Small intestine (tissue), 7 donors: ENCODE measurements at regions not wholly inside any gene's neighbourhood (a gene's known extent, or its start where the extent isn't known, plus 50 kb on each side); places are given as distances from the start of the nearest gene placed in this dataset.

Experiments
- DNase-seq, 2 donors: peaks; one replicate each; pipeline versions ENCODE4 v3.0.0 to v3.0.0-alpha.2; 2013
- FAIRE-seq: peaks from 2 replicates; lab custom pipeline; 2012; peaks lifted over from hg19 to GRCh38; lab: Jason Lieb, UNC
- H3K27ac ChIP-seq, 3 donors: one replicate each; pipeline ENCODE4 v1.5.1; 2013; ENCODE audit warnings: low read length in 2 of 3, mild to moderate bottlenecking in 2 of 3, control low read depth in 1 of 3, inconsistent platforms in 1 of 3, low read depth in 1 of 3, moderate library complexity in 1 of 3
- H3K27me3 ChIP-seq, 3 donors: one replicate each; pipeline ENCODE4 v1.6.1; 2013; ENCODE audit warnings: low read length in 3 of 3, inconsistent platforms in 1 of 3; ENCODE audit not compliant: control insufficient read depth in 3 of 3, insufficient read depth in 3 of 3
- H3K36me3 ChIP-seq, 3 donors: one replicate each; pipeline ENCODE4 v1.6.1; 2013; ENCODE audit warnings: low read length in 3 of 3, inconsistent platforms in 1 of 3, low read depth in 1 of 3, mild to moderate bottlenecking in 1 of 3, moderate library complexity in 1 of 3; ENCODE audit not compliant: control insufficient read depth in 3 of 3, insufficient read depth in 2 of 3
- H3K4me1 ChIP-seq, 3 donors: one replicate each; pipeline ENCODE4 v1.6.1; 2013; ENCODE audit warnings: low read length in 2 of 3, inconsistent platforms in 1 of 3, low read depth in 1 of 3, mild to moderate bottlenecking in 1 of 3, moderate library complexity in 1 of 3; ENCODE audit not compliant: control insufficient read depth in 3 of 3, insufficient read depth in 2 of 3
- H3K4me3 ChIP-seq, 3 donors: one replicate each; pipeline ENCODE4 v1.5.1; 2013; ENCODE audit warnings: low read length in 3 of 3, control low read depth in 1 of 3, inconsistent platforms in 1 of 3, low read depth in 1 of 3, mild to moderate bottlenecking in 1 of 3, moderate library complexity in 1 of 3
- H3K9me3 ChIP-seq, 2 donors: one replicate each; pipeline ENCODE4 v1.6.1; 2013; ENCODE audit warnings: low read depth in 1 of 2, low read length in 1 of 2; ENCODE audit not compliant: control insufficient read depth in 2 of 2, insufficient read depth in 1 of 2
- WGBS, 3 donors: extraction: QIAGEN DNeasy Blood & Tissue Kit; methylation state at CpG; one replicate each; pipeline ENCODE4 v1.1.7; 2013; 5-methylcytosine and 5-hydroxymethylcytosine counted together
- donor health status: healthy with polysubstance abuse.
- donor health status: control.
- donor health status: control.
- donor health status: Bipolar disorder and iron deficiency.
- donor health status: healthy.

- H3K9me3 ChIP-seq = no peaks in the 10 kb centered on the region
- no peak overlapping the region for H3K4me3 ChIP-seq
- FAIRE-seq = no peak
- H3K36me3 ChIP-seq = no peaks in the 10 kb centered on the region
- no peaks in the 10 kb centered on the region for H3K27me3 ChIP-seq
- no peak overlapping the region for H3K27ac ChIP-seq
- DNase-seq = no peak
- H3K4me1 ChIP-seq = no peaks in the 10 kb centered on the region
- 16 to 44% (median 20%) methylated on average over 2 of the region's 2 CpGs for WGBS, 3 donors
Measured at GRCh38 chr3:87486115-87486514, 209.7 kb upstream of the POU1F1 start.

GRCh38 chr3:87478716-87479115 lies 202.3 kb upstream of the POU1F1 start:
- no peak overlapping the region for H3K4me3 ChIP-seq
- 61 to 73% (median 66%) methylated on average over 3 of the region's 3 CpGs for WGBS, 3 donors
- H3K9me3 ChIP-seq = peaks cover 0 to 7% of the 10 kb centered on the region in 2 donors
- H3K4me1 ChIP-seq = no peaks in the 10 kb centered on the region
- no peaks in the 10 kb centered on the region for H3K36me3 ChIP-seq
- H3K27me3 ChIP-seq = no peaks in the 10 kb centered on the region
- DNase-seq = no peak
- no peak for FAIRE-seq
- no peak overlapping the region for H3K27ac ChIP-seq

- H3K27me3 ChIP-seq = no peaks in the 10 kb centered on the region
- H3K4me1 ChIP-seq = no peaks in the 10 kb centered on the region
- H3K4me3 ChIP-seq = no peak overlapping the region
- H3K36me3 ChIP-seq = no peaks in the 10 kb centered on the region
- FAIRE-seq (no peak), DNase-seq (no peak)
- H3K9me3 ChIP-seq = peaks cover 0 to 12% of the 10 kb centered on the region in 2 donors
- H3K27ac ChIP-seq = no peak overlapping the region
Measured at GRCh38 chr3:87473944-87474343, 197.6 kb upstream of the POU1F1 start.

GRCh38 chr3:87468938-87469337 lies 192.6 kb upstream of the POU1F1 start:
- no peak for DNase-seq
- Histone ChIP-seq H3K4me1 (no peaks in the 10 kb centered on the region), H3K36me3 (no peaks in the 10 kb centered on the region), H3K27me3 (no peaks in the 10 kb centered on the region), H3K9me3 (peaks cover 0 to 6% of the 10 kb centered on the region in 2 donors), H3K27ac (no peak overlapping the region), H3K4me3 (no peak overlapping the region)
- FAIRE-seq = no peak

GRCh38 chr3:87468235-87468634 lies 191.9 kb upstream of the POU1F1 start:
- 20 to 37% (median 26%) methylated on average over 2 of the region's 2 CpGs for WGBS, 3 donors
- no peaks in the 10 kb centered on the region for H3K27me3 ChIP-seq
- DNase-seq (no peak), FAIRE-seq (no peak)
- no peaks in the 10 kb centered on the region for H3K4me1 ChIP-seq
- H3K4me3 ChIP-seq = no peak overlapping the region
- no peaks in the 10 kb centered on the region for H3K36me3 ChIP-seq
- no peak overlapping the region for H3K27ac ChIP-seq
- H3K9me3 ChIP-seq = peaks cover 0 to 5% of the 10 kb centered on the region in 2 donors

GRCh38 chr3:87462228-87462627 lies 185.8 kb upstream of the POU1F1 start:
- no peaks in the 10 kb centered on the region for H3K9me3 ChIP-seq
- no peak for FAIRE-seq
- no peaks in the 10 kb centered on the region for H3K36me3 ChIP-seq
- H3K27ac ChIP-seq = no peak overlapping the region
- no peak for DNase-seq
- H3K4me3 ChIP-seq = no peak overlapping the region
- H3K27me3 ChIP-seq = no peaks in the 10 kb centered on the region
- no peaks in the 10 kb centered on the region for H3K4me1 ChIP-seq

GRCh38 chr3:87461443-87461842 lies 185.1 kb upstream of the POU1F1 start:
- FAIRE-seq = no peak
- DNase-seq = no peak
- WGBS, 3 donors = 84 to 88% (median 86%) methylated on average over 2 of the region's 2 CpGs

GRCh38 chr3:87461036-87461435 lies 184.7 kb upstream of the POU1F1 start:
- Histone ChIP-seq H3K4me3 (no peak overlapping the region), H3K9me3 (no peaks in the 10 kb centered on the region), H3K27ac (no peak overlapping the region), H3K4me1 (no peaks in the 10 kb centered on the region), H3K36me3 (no peaks in the 10 kb centered on the region), H3K27me3 (no peaks in the 10 kb centered on the region)
- DNase-seq (no peak), FAIRE-seq (no peak)
- whole genome bisulfite sequencing, 3 donors = 61 to 74% (median 69%) methylated on average over 3 of the region's 3 CpGs

More at GRCh38 chr3:87461443-87461842, 185.1 kb upstream of the POU1F1 start:
- Histone ChIP-seq H3K27me3 (no peaks in the 10 kb centered on the region), H3K9me3 (no peaks in the 10 kb centered on the region), H3K27ac (no peak overlapping the region), H3K4me1 (no peaks in the 10 kb centered on the region), H3K36me3 (no peaks in the 10 kb centered on the region), H3K4me3 (no peak overlapping the region)

- Histone ChIP-seq H3K27ac (no peak overlapping the region), H3K4me1 (peaks cover 0 to 15% (median 0%) of the 10 kb centered on the region in 3 donors), H3K9me3 (peaks cover 0 to 16% of the 10 kb centered on the region in 2 donors), H3K4me3 (no peak overlapping the region), H3K36me3 (no peaks in the 10 kb centered on the region), H3K27me3 (no peaks in the 10 kb centered on the region)
- DNase-seq (peak; percentile 42 to 69), FAIRE-seq (no peak)
Measured at GRCh38 chr3:87448558-87448957, 172.2 kb upstream of the POU1F1 start.
